GM12872 (cell line): ENCODE measurements at regions not wholly inside any gene's neighbourhood (a gene's known extent, or its start where the extent isn't known, plus 50 kb on each side); places are given as distances from the start of the nearest gene placed in this dataset.

Experiments
- CTCF ChIP-seq: IDR thresholded peaks from 3 replicates; pipeline ENCODE4 v1.5.1; 2011; ENCODE audit warnings: low read depth, mild to moderate bottlenecking, low read length, moderate library complexity; ENCODE audit not compliant: insufficient read depth

- no peak for TF ChIP-seq CTCF
Measured at GRCh38 chr2:111697560-111697959, 186.4 kb downstream of the ANAPC1 start.

GRCh38 chr2:111698089-111698488 lies 185.9 kb downstream of the ANAPC1 start:
- no peak for TF ChIP-seq CTCF

- peak; percentile 34; the same call in 1 of the 3 replicates for TF ChIP-seq CTCF
Measured at GRCh38 chr2:111698743-111699554, 185.0 kb downstream of the ANAPC1 start.

- TF ChIP-seq CTCF: no peak
Measured at GRCh38 chr2:111701266-111701665, 182.7 kb downstream of the ANAPC1 start.

GRCh38 chr2:111701798-111702118 lies 182.2 kb downstream of the ANAPC1 start:
- no peak for TF ChIP-seq CTCF

- peak; percentile 75 for TF ChIP-seq CTCF
Measured at GRCh38 chr2:111702119-111702803, 181.7 kb downstream of the ANAPC1 start.

- no peak for TF ChIP-seq CTCF
Measured at GRCh38 chr2:111702804-111703196, 181.2 kb downstream of the ANAPC1 start.
